ENCODE measurements at regions not wholly inside any gene's neighbourhood (a gene's known extent, or its start where the extent isn't known, plus 50 kb on each side); places are given as distances from the start of the nearest gene placed in this dataset.

DNA sequence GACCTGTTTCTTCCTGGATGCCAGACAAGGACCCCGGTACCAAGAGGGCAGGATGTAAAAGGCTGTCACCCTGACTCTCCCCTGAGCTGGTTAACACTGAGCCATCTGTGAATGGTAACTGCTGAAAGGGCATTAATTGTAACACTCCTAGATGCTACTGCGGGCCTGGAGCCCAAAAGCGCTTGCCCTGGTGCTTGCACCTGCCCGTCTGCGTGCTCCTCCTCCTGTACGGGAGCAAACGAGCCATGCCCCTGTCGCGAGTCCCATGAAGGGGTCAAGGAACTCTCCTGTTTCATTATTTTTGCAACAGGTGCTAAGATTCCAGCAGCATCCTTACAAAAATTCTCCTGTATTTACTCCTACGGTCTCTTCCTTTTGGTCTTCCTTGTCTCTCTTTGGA, 140.0 kb upstream of the LAMA2 start:
- TF ChIP-seq, protein P1, sequence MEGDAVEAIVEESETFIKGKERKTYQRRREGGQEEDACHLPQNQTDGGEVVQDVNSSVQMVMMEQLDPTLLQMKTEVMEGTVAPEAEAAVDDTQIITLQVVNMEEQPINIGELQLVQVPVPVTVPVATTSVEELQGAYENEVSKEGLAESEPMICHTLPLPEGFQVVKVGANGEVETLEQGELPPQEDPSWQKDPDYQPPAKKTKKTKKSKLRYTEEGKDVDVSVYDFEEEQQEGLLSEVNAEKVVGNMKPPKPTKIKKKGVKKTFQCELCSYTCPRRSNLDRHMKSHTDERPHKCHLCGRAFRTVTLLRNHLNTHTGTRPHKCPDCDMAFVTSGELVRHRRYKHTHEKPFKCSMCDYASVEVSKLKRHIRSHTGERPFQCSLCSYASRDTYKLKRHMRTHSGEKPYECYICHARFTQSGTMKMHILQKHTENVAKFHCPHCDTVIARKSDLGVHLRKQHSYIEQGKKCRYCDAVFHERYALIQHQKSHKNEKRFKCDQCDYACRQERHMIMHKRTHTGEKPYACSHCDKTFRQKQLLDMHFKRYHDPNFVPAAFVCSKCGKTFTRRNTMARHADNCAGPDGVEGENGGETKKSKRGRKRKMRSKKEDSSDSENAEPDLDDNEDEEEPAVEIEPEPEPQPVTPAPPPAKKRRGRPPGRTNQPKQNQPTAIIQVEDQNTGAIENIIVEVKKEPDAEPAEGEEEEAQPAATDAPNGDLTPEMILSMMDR (conservative IDR thresholded peaks at IDR 0.05; ENCODE audit: low read depth, low read length) = no peak
- no peak for TF ChIP-seq EZH2 (IDR thresholded peaks at IDR 0.05; ENCODE audit: low read length, unreplicated experiment)
